ENCODE measurements at regions not wholly inside any gene's neighbourhood (a gene's known extent, or its start where the extent isn't known, plus 50 kb on each side); places are given as distances from the start of the nearest gene placed in this dataset.

- no peak overlapping the region for H3K4me3 ChIP-seq (ENCODE audit: low read depth, low read length)
- no peak for DNase-seq (ENCODE audit: low read depth, low spot score)
- H3K9me3 ChIP-seq (ENCODE audit: control insufficient read depth, insufficient read depth, low read length) = no peaks in the 10 kb centered on the region
- TF ChIP-seq, protein P1, sequence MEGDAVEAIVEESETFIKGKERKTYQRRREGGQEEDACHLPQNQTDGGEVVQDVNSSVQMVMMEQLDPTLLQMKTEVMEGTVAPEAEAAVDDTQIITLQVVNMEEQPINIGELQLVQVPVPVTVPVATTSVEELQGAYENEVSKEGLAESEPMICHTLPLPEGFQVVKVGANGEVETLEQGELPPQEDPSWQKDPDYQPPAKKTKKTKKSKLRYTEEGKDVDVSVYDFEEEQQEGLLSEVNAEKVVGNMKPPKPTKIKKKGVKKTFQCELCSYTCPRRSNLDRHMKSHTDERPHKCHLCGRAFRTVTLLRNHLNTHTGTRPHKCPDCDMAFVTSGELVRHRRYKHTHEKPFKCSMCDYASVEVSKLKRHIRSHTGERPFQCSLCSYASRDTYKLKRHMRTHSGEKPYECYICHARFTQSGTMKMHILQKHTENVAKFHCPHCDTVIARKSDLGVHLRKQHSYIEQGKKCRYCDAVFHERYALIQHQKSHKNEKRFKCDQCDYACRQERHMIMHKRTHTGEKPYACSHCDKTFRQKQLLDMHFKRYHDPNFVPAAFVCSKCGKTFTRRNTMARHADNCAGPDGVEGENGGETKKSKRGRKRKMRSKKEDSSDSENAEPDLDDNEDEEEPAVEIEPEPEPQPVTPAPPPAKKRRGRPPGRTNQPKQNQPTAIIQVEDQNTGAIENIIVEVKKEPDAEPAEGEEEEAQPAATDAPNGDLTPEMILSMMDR (IDR thresholded peaks at IDR 0.05; ENCODE audit: low read depth, low read length) = no peak
- POLR2A ChIA-PET = no interaction called here
- H3K27me3 ChIP-seq (ENCODE audit: control insufficient read depth, insufficient read depth, low read length) = no peaks in the 10 kb centered on the region
- CTCF ChIA-PET = interaction anchor here (0.6 kb wide), 1 partner anchor 145 kb away, joined by 3 read pairs; no protein-coding TSS in a partner anchor
- no peak overlapping the region for H3K27ac ChIP-seq (ENCODE audit: low read depth, low read length)
Measured at GRCh38 chr7:25420771-25421170, 192.5 kb upstream of the NPVF start.

DNA sequence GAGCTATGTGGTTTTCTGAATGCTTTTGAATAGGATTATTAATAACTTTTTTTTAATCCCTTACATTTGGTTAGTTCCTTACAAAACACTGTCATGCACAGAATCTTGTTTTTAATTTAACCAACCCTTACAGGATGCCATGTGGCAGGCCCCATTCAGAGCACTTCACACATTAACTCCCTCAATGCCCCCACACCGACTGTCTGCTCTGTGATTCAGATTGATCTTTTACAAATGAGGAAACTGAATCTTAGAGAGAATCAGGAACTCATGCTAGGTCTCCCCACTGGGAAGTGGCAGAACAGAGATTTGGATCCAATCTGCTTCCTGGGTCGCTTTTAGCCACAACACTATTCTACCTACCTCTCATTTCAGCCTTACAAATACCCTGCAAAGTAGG lies 195.8 kb upstream of the NPVF start:
- Histone ChIP-seq H3K27me3 (ENCODE audit: control insufficient read depth, insufficient read depth, low read length) (no peaks in the 10 kb centered on the region), H3K9me3 (ENCODE audit: control insufficient read depth, insufficient read depth, low read length) (no peaks in the 10 kb centered on the region), H3K27ac (ENCODE audit: low read depth, low read length) (no peak overlapping the region), H3K4me3 (ENCODE audit: low read depth, low read length) (no peak overlapping the region)
- POLR2A ChIA-PET = no interaction called here
- CTCF ChIA-PET = interaction anchor here (1.0 to 1.2 kb wide), 2 partner anchors 32 to 164 kb away, joined by 3 to 4 read pairs; no protein-coding TSS in a partner anchor
- no peak for DNase-seq (ENCODE audit: low read depth, low spot score)
- TF ChIP-seq, protein P1 (IDR thresholded peaks at IDR 0.05; ENCODE audit: low read depth, low read length) = no peak

- ChIA-PET CTCF (no interaction called here), POLR2A (no interaction called here)
- Histone ChIP-seq H3K4me3 (ENCODE audit: low read depth, low read length) (no peak overlapping the region), H3K9me3 (ENCODE audit: control insufficient read depth, insufficient read depth, low read length) (no peaks in the 10 kb centered on the region), H3K27ac (ENCODE audit: low read depth, low read length) (no peak overlapping the region), H3K27me3 (ENCODE audit: control insufficient read depth, insufficient read depth, low read length) (no peaks in the 10 kb centered on the region)
- no peak for DNase-seq (ENCODE audit: low read depth, low spot score)
- TF ChIP-seq, protein P1 (IDR thresholded peaks at IDR 0.05; ENCODE audit: low read depth, low read length) = no peak
Measured at GRCh38 chr7:25424855-25425254, 196.6 kb upstream of the NPVF start.

GRCh38 chr7:25427721-25428120 lies 199.4 kb upstream of the NPVF start:
- H3K4me3 ChIP-seq (ENCODE audit: low read depth, low read length) = no peak overlapping the region
- DNase-seq (ENCODE audit: low read depth, low spot score) = no peak
- TF ChIP-seq, protein P1 (IDR thresholded peaks at IDR 0.05; ENCODE audit: low read depth, low read length) = no peak
- no peaks in the 10 kb centered on the region for H3K9me3 ChIP-seq (ENCODE audit: control insufficient read depth, insufficient read depth, low read length)
- ChIA-PET POLR2A (interaction anchor here (0.7 kb wide), 1 partner anchor 761 kb away, joined by 4 read pairs; no protein-coding TSS in a partner anchor), CTCF (interaction anchor here (0.6 kb wide), 1 partner anchor 423 kb away, joined by 4 read pairs; no protein-coding TSS in a partner anchor)
- no peaks in the 10 kb centered on the region for H3K27me3 ChIP-seq (ENCODE audit: control insufficient read depth, insufficient read depth, low read length)
- H3K27ac ChIP-seq (ENCODE audit: low read depth, low read length) = no peak overlapping the region

GRCh38 chr7:25429731-25430130 lies 201.4 kb upstream of the NPVF start:
- no peak overlapping the region for H3K27ac ChIP-seq (ENCODE audit: low read depth, low read length)
- CTCF ChIA-PET = no interaction called here
- POLR2A ChIA-PET = no interaction called here
- H3K4me3 ChIP-seq (ENCODE audit: low read depth, low read length) = no peak overlapping the region
- DNase-seq (ENCODE audit: low read depth, low spot score) = no peak
- TF ChIP-seq, protein P1 (IDR thresholded peaks at IDR 0.05; ENCODE audit: low read depth, low read length) = no peak
- H3K9me3 ChIP-seq (ENCODE audit: control insufficient read depth, insufficient read depth, low read length) = no peaks in the 10 kb centered on the region
- no peaks in the 10 kb centered on the region for H3K27me3 ChIP-seq (ENCODE audit: control insufficient read depth, insufficient read depth, low read length)

Measured in AG04450 (cell line).